Upper lobe of left lung (tissue), 4 donors: ENCODE measurements at regions not wholly inside any gene's neighbourhood (a gene's known extent, or its start where the extent isn't known, plus 50 kb on each side); places are given as distances from the start of the nearest gene placed in this dataset.

ENCODE experiments used
- EP300 ChIP-seq, 4 donors: sonication (generic); formaldehyde crosslinking; IDR thresholded peaks; one replicate each; pipeline ENCODE4 v1.5.1; 2017; ENCODE audit warnings: antibody characterized with exemption in 4 of 4, control low read depth in 2 of 4
- POLR2A ChIP-seq, 4 donors: fragments of 450-650 bp; IDR thresholded peaks; one replicate each; pipeline ENCODE4 v1.5.1; 2016 to 2017; ENCODE audit warnings: antibody characterized with exemption in 4 of 4, mild to moderate bottlenecking in 2 of 4
- POLR2AphosphoS5 ChIP-seq, 2 donors: sonication (generic); formaldehyde crosslinking; IDR thresholded peaks; one replicate each; pipeline ENCODE4 v1.5.1; 2017; ENCODE audit warnings: antibody characterized with exemption in 2 of 2
- TF ChIP-seq, protein P1 (sequence below), 6 experiments: fragments of 450-650 bp in 4 of 6; fragments of 200-600 bp in 2 of 6; sonication (generic) in 2 of 6; IDR thresholded peaks; one replicate each; pipeline ENCODE4 v1.5.1; 2016 to 2019; ENCODE audit warnings: antibody characterized with exemption in 6 of 6

DNA sequence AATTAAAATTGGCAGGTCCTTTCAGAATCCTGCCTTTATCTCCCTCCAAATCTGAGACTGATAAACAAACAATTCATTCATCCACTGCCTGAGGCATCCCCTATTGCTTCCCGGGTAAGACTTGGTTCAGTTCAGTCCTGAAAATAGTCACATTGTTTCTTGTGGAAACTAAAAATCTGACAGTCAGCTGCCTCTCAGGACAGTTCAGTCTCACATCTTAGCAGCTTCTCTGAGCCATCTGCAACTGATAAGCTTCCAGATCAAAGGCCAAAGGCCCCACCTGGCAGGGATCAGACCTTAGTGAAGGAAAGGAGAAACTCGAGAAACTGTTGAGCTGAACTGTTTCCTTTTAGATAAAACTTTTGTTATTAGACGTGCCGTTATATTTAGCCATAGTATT is 264.5 kb downstream of the IL15 start:
- TF ChIP-seq, protein P1, sequence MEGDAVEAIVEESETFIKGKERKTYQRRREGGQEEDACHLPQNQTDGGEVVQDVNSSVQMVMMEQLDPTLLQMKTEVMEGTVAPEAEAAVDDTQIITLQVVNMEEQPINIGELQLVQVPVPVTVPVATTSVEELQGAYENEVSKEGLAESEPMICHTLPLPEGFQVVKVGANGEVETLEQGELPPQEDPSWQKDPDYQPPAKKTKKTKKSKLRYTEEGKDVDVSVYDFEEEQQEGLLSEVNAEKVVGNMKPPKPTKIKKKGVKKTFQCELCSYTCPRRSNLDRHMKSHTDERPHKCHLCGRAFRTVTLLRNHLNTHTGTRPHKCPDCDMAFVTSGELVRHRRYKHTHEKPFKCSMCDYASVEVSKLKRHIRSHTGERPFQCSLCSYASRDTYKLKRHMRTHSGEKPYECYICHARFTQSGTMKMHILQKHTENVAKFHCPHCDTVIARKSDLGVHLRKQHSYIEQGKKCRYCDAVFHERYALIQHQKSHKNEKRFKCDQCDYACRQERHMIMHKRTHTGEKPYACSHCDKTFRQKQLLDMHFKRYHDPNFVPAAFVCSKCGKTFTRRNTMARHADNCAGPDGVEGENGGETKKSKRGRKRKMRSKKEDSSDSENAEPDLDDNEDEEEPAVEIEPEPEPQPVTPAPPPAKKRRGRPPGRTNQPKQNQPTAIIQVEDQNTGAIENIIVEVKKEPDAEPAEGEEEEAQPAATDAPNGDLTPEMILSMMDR (IDR thresholded peaks at IDR 0.05), result no peak
- TF ChIP-seq POLR2AphosphoS5 (IDR thresholded peaks at IDR 0.05), result no peak
- TF ChIP-seq EP300 (IDR thresholded peaks at IDR 0.05), result no peak
- TF ChIP-seq POLR2A (IDR thresholded peaks at IDR 0.05), result no peak
